B cell (primary cell): ENCODE measurements at regions not wholly inside any gene's neighbourhood (a gene's known extent, or its start where the extent isn't known, plus 50 kb on each side); places are given as distances from the start of the nearest gene placed in this dataset.

Experiments used
- EZH2 ChIP-seq: IDR thresholded peaks from 2 replicates; pipeline ENCODE4 v1.6.1; 2012; ENCODE audit warnings: borderline replicate concordance, low read depth, mild to moderate bottlenecking, moderate library complexity, low read length; ENCODE audit not compliant: insufficient read depth, poor library complexity, severe bottlenecking
- TF ChIP-seq, protein P1 (sequence below): fragments of 200-600 bp; IDR thresholded peaks from one replicate; pipeline ENCODE4 v1.8.0; 2022; ENCODE audit warnings: antibody characterized with exemption, mild to moderate bottlenecking

DNA sequence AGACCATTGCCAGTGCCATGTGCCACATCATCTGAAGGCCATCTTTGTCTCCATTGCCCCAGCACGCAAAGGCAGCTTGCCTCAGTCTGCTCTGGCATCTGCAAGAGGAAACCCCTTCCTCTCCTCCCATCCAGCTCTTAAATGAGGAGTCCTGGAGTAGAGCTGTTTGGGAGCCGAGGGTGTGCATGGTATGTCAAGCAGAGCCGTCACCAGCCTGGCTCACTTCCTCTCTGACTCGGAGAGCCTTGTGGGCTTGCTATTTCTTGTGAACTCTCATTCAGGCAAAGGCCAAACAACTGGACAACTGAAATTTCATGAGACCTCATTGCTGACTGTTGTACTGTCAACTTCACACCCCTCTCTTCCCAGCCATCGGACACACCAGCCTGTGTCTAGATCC lies 143.9 kb downstream of the SIPA1L2 start:
- TF ChIP-seq EZH2 = no peak
- TF ChIP-seq, protein P1, sequence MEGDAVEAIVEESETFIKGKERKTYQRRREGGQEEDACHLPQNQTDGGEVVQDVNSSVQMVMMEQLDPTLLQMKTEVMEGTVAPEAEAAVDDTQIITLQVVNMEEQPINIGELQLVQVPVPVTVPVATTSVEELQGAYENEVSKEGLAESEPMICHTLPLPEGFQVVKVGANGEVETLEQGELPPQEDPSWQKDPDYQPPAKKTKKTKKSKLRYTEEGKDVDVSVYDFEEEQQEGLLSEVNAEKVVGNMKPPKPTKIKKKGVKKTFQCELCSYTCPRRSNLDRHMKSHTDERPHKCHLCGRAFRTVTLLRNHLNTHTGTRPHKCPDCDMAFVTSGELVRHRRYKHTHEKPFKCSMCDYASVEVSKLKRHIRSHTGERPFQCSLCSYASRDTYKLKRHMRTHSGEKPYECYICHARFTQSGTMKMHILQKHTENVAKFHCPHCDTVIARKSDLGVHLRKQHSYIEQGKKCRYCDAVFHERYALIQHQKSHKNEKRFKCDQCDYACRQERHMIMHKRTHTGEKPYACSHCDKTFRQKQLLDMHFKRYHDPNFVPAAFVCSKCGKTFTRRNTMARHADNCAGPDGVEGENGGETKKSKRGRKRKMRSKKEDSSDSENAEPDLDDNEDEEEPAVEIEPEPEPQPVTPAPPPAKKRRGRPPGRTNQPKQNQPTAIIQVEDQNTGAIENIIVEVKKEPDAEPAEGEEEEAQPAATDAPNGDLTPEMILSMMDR = no peak
